Neuronal stem cell (in vitro differentiated cells): ENCODE measurements at regions not wholly inside any gene's neighbourhood (a gene's known extent, or its start where the extent isn't known, plus 50 kb on each side); places are given as distances from the start of the nearest gene placed in this dataset.

Source experiments
- DNase-seq: peaks from one replicate; pipeline ENCODE4 v3.0.0-alpha.2; 2013; ENCODE audit warnings: low spot score
- H2AFZ ChIP-seq: one replicate; pipeline ENCODE4 v1.6.1; 2013; ENCODE audit warnings: mild to moderate bottlenecking, low read length, inconsistent platforms
- H2AK5ac ChIP-seq: 2 replicates; pipeline ENCODE4 v1.6.1; 2013; ENCODE audit warnings: low read depth, mild to moderate bottlenecking, inconsistent platforms, low read length, moderate library complexity, mixed read lengths
- H2BK120ac ChIP-seq: 2 replicates; pipeline ENCODE4 v1.6.1; 2013; ENCODE audit warnings: low read depth, mild to moderate bottlenecking, inconsistent platforms, low read length, moderate library complexity, mixed read lengths
- H2BK12ac ChIP-seq: one replicate; pipeline ENCODE4 v1.6.1; 2013; ENCODE audit warnings: low read length, inconsistent platforms
- H2BK15ac ChIP-seq: 2 replicates; pipeline ENCODE4 v1.6.1; 2013; ENCODE audit warnings: mild to moderate bottlenecking, low read length, inconsistent platforms, mixed read lengths
- H2BK5ac ChIP-seq: one replicate; pipeline ENCODE4 v1.6.1; 2013; ENCODE audit warnings: inconsistent platforms, mild to moderate bottlenecking, low read length, moderate library complexity
- H3K14ac ChIP-seq: one replicate; pipeline ENCODE4 v1.6.1; 2013; ENCODE audit warnings: low read length, inconsistent platforms
- H3K18ac ChIP-seq: 2 replicates; pipeline ENCODE4 v1.6.1; 2013; ENCODE audit warnings: low read length, inconsistent platforms
- H3K23ac ChIP-seq: 2 replicates; pipeline ENCODE4 v1.6.1; 2013; ENCODE audit warnings: low read depth, mild to moderate bottlenecking, mixed read lengths, low read length, inconsistent platforms; ENCODE audit not compliant: poor library complexity
- H3K27ac ChIP-seq: replicated peaks from 3 replicates; pipeline ENCODE4 v1.5.1; 2013; ENCODE audit warnings: low read length, inconsistent platforms
- H3K27me3 ChIP-seq, 3 experiments: 2 replicates each; pipeline ENCODE4 v1.6.1; 2013; ENCODE audit warnings: low read length in 3 of 3, mild to moderate bottlenecking in 2 of 3, inconsistent platforms in 1 of 3, low read depth in 1 of 3, mixed read lengths in 1 of 3, moderate library complexity in 1 of 3; ENCODE audit not compliant: control insufficient read depth in 3 of 3, insufficient read depth in 3 of 3
- H3K36me3 ChIP-seq, 2 donors: replicated peaks in 1 of 2; 2 replicates each; pipeline ENCODE4 v1.6.1; 2013; ENCODE audit warnings: low read length in 2 of 2; ENCODE audit not compliant: control insufficient read depth in 2 of 2, insufficient read depth in 2 of 2
- H3K4ac ChIP-seq: 2 replicates; pipeline ENCODE4 v1.6.1; 2013; ENCODE audit warnings: inconsistent platforms, mild to moderate bottlenecking, low read length, moderate library complexity
- H3K4me1 ChIP-seq, 2 donors: 1 replicate in 1 of 2; 2 replicates in 1 of 2; pipeline ENCODE4 v1.6.1; 2013; ENCODE audit warnings: low read length in 2 of 2, low read depth in 1 of 2; ENCODE audit not compliant: control insufficient read depth in 2 of 2, insufficient read depth in 1 of 2
- H3K4me2 ChIP-seq: one replicate; pipeline ENCODE4 v1.6.1; 2013; ENCODE audit warnings: mild to moderate bottlenecking, low read length, inconsistent platforms; ENCODE audit not compliant: insufficient read depth, poor library complexity, severe bottlenecking
- H3K4me3 ChIP-seq, 2 donors: 2 replicates each; pipeline ENCODE4 v1.5.1; 2013; ENCODE audit warnings: low read length in 2 of 2, mild to moderate bottlenecking in 2 of 2, inconsistent platforms in 1 of 2, moderate library complexity in 1 of 2
- H3K79me1 ChIP-seq: one replicate; pipeline ENCODE4 v1.6.1; 2013; ENCODE audit warnings: low read depth, mild to moderate bottlenecking, inconsistent platforms, low read length, moderate library complexity
- H3K9ac ChIP-seq: one replicate; pipeline ENCODE4 v1.6.1; 2013; ENCODE audit warnings: mild to moderate bottlenecking, low read depth, low read length, inconsistent platforms; ENCODE audit not compliant: poor library complexity
- H3K9me3 ChIP-seq, 2 donors: replicated peaks in 1 of 2; 2 replicates each; pipeline versions ENCODE3 to v1.6.1; 2013; ENCODE audit warnings: low read length in 2 of 2, mild to moderate bottlenecking in 2 of 2, inconsistent platforms in 1 of 2, low read depth in 1 of 2, mixed read lengths in 1 of 2, moderate library complexity in 1 of 2; ENCODE audit not compliant: control insufficient read depth in 2 of 2, insufficient read depth in 1 of 2
- H4K8ac ChIP-seq: one replicate; pipeline ENCODE4 v1.6.1; 2013; ENCODE audit warnings: low read depth, mild to moderate bottlenecking, inconsistent platforms, low read length, moderate library complexity
- H4K91ac ChIP-seq: one replicate; pipeline ENCODE4 v1.6.1; 2013; ENCODE audit warnings: low read length, low read depth, mild to moderate bottlenecking, inconsistent platforms; ENCODE audit not compliant: poor library complexity
- WGBS, 2 donors: extraction: QIAGEN DNeasy Blood & Tissue Kit; methylation state at CpG; one replicate each; pipeline ENCODE4 v1.1.7; 2013; ENCODE audit warnings: missing lambda C conversion rate in 2 of 2, mixed read lengths in 1 of 2; ENCODE audit not compliant: insufficient read length in 2 of 2, insufficient replicate concordance in 1 of 2; ENCODE audit errors: extremely low coverage in 2 of 2; 5-methylcytosine and 5-hydroxymethylcytosine counted together

- no peak overlapping the region for H2AFZ ChIP-seq
- H3K4me1 ChIP-seq = peaks cover 0 to 2% of the 10 kb centered on the region in 2 donors
- no peak overlapping the region for H2AK5ac ChIP-seq
- H3K23ac ChIP-seq = no peak overlapping the region
- no peak overlapping the region for H2BK5ac ChIP-seq
- H4K91ac ChIP-seq = no peak overlapping the region
- H3K27me3 ChIP-seq = no peaks in the 10 kb centered on the region
- DNase-seq = no peak
- H2BK15ac ChIP-seq = no peak overlapping the region
- H3K9me3 ChIP-seq = no peaks in the 10 kb centered on the region
- H2BK12ac ChIP-seq = no peak overlapping the region
- no peaks in the 10 kb centered on the region for H3K36me3 ChIP-seq
- H3K79me1 ChIP-seq = no peaks in the 10 kb centered on the region
- no peak overlapping the region for H2BK120ac ChIP-seq
- H3K27ac ChIP-seq = no peak overlapping the region
- no peak overlapping the region for H3K14ac ChIP-seq
- H3K18ac ChIP-seq = no peak overlapping the region
- H3K4me2 ChIP-seq = no peak overlapping the region
- H4K8ac ChIP-seq = no peak overlapping the region
- no CpG with 5 or more reads among the region's 3 CpGs for WGBS, 2 donors
- no peak overlapping the region for H3K4ac ChIP-seq
- H3K4me3 ChIP-seq = no peak overlapping the region
- H3K9ac ChIP-seq = no peak overlapping the region
Observed at GRCh38 chr3:144564011-144564410, 592.4 kb downstream of the DIPK2A start.

GRCh38 chr3:144566320-144566719 is 594.7 kb downstream of the DIPK2A start:
- H2BK15ac ChIP-seq = no peak overlapping the region
- no peak overlapping the region for H3K14ac ChIP-seq
- H3K36me3 ChIP-seq = no peaks in the 10 kb centered on the region
- no peaks in the 10 kb centered on the region for H3K27me3 ChIP-seq
- H3K23ac ChIP-seq = no peak overlapping the region
- H3K4me1 ChIP-seq = peaks cover 0 to 6% of the 10 kb centered on the region in 2 donors
- H3K4me3 ChIP-seq = no peak overlapping the region
- no peaks in the 10 kb centered on the region for H3K79me1 ChIP-seq
- no peak overlapping the region for H4K91ac ChIP-seq
- no peak overlapping the region for H3K18ac ChIP-seq
- no peak overlapping the region for H4K8ac ChIP-seq
- H3K4me2 ChIP-seq = no peak overlapping the region
- WGBS, 2 donors = no CpG with 5 or more reads among the region's 1 CpG
- no peak overlapping the region for H3K27ac ChIP-seq
- H2BK5ac ChIP-seq = no peak overlapping the region
- no peak overlapping the region for H2BK120ac ChIP-seq
- no peak overlapping the region for H2AFZ ChIP-seq
- no peak overlapping the region for H3K9ac ChIP-seq
- H2BK12ac ChIP-seq = no peak overlapping the region
- H2AK5ac ChIP-seq = no peak overlapping the region
- DNase-seq = no peak
- H3K4ac ChIP-seq = no peak overlapping the region
- no peaks in the 10 kb centered on the region for H3K9me3 ChIP-seq

- WGBS, 2 donors = no CpG with 5 or more reads among the region's 1 CpG
- no peaks in the 10 kb centered on the region for H3K27me3 ChIP-seq
- no peak overlapping the region for H3K4me2 ChIP-seq
- H3K79me1 ChIP-seq = no peaks in the 10 kb centered on the region
- no peak overlapping the region for H2BK5ac ChIP-seq
- DNase-seq = no peak
- no peak overlapping the region for H3K27ac ChIP-seq
- no peak overlapping the region for H2BK120ac ChIP-seq
- H3K9me3 ChIP-seq = no peaks in the 10 kb centered on the region
- no peak overlapping the region for H3K14ac ChIP-seq
- peaks cover 0 to 4% of the 10 kb centered on the region in 2 donors for H3K4me1 ChIP-seq
- no peak overlapping the region for H4K8ac ChIP-seq
- no peak overlapping the region for H3K23ac ChIP-seq
- H3K36me3 ChIP-seq = no peaks in the 10 kb centered on the region
- H2BK15ac ChIP-seq = no peak overlapping the region
- no peak overlapping the region for H2AFZ ChIP-seq
- H4K91ac ChIP-seq = no peak overlapping the region
- H3K4me3 ChIP-seq = no peak overlapping the region
- no peak overlapping the region for H2AK5ac ChIP-seq
- no peak overlapping the region for H2BK12ac ChIP-seq
- no peak overlapping the region for H3K4ac ChIP-seq
- H3K18ac ChIP-seq = no peak overlapping the region
- no peak overlapping the region for H3K9ac ChIP-seq
Observed at GRCh38 chr3:144569651-144570050, 598.0 kb downstream of the DIPK2A start.

DNA sequence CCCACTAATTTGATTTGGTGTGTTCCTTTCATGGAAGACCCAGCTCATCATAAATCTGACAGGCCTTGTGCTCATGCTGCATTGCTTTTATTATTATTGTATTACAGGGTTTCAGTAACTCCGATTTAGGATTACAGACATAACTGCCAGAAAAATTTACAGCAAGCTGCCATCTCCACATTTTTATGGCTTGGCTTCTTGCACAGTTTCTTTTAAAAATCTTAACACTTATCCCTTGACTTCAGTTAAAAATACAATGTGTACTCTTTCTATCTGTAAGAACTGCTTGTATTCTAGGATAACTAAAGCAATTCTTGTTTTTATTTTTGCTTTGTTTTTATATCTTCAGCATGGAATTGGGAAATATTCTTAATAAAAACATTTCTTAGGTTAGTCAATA is 612.2 kb downstream of the DIPK2A start:
- H4K91ac ChIP-seq = no peak overlapping the region
- WGBS, 2 donors = no CpG with 5 or more reads among the region's 1 CpG
- H2BK15ac ChIP-seq = no peak overlapping the region
- H3K79me1 ChIP-seq = no peaks in the 10 kb centered on the region
- no peaks in the 10 kb centered on the region for H3K4me1 ChIP-seq
- no peak overlapping the region for H2BK5ac ChIP-seq
- no peak overlapping the region for H2BK12ac ChIP-seq
- H3K36me3 ChIP-seq = no peaks in the 10 kb centered on the region
- no peak overlapping the region for H3K14ac ChIP-seq
- no peak overlapping the region for H3K23ac ChIP-seq
- no peak overlapping the region for H3K27ac ChIP-seq
- H3K9ac ChIP-seq = no peak overlapping the region
- H2AFZ ChIP-seq = no peak overlapping the region
- peaks cover 0 to 6% of the 10 kb centered on the region in 2 donors for H3K9me3 ChIP-seq
- no peak overlapping the region for H4K8ac ChIP-seq
- no peak overlapping the region for H3K4me2 ChIP-seq
- H2BK120ac ChIP-seq = no peak overlapping the region
- H2AK5ac ChIP-seq = no peak overlapping the region
- no peaks in the 10 kb centered on the region for H3K27me3 ChIP-seq
- H3K4me3 ChIP-seq = no peak overlapping the region
- no peak overlapping the region for H3K18ac ChIP-seq
- H3K4ac ChIP-seq = no peak overlapping the region
- no peak for DNase-seq
